CD4-positive, alpha-beta T cell treated with Interleukin-12 subunit alpha and Interleukin-12 subunit beta, for 1 hour (primary cell): ENCODE measurements at regions not wholly inside any gene's neighbourhood (a gene's known extent, or its start where the extent isn't known, plus 50 kb on each side); places are given as distances from the start of the nearest gene placed in this dataset.
"Not testable (repeated sequence)": the region's sequence is repeated elsewhere in the genome, so short reads cannot be mapped to it uniquely, and the experiment has no call there.

ENCODE experiments used
- DNase-seq: peaks from one replicate; pipeline ENCODE4 v3.0.0-alpha.2; 2020

GRCh38 chr7:20466543-20467021 lies 135.9 kb downstream of the ITGB8 start:
- no peak for DNase-seq

GRCh38 chr7:20470082-20470481 lies 139.4 kb downstream of the ITGB8 start:
- DNase-seq = no peak

GRCh38 chr7:20470726-20471125 lies 140.0 kb downstream of the ITGB8 start:
- DNase-seq = no peak

GRCh38 chr7:20474249-20474648 lies 141.2 kb upstream of the ABCB5 start:
- DNase-seq = no peak

GRCh38 chr7:20475756-20476155 lies 139.7 kb upstream of the ABCB5 start:
- no peak for DNase-seq

- DNase-seq = no peak
Observed at GRCh38 chr7:20477067-20477466, 138.4 kb upstream of the ABCB5 start.

- no peak for DNase-seq
Observed at GRCh38 chr7:20479706-20480105, 135.8 kb upstream of the ABCB5 start.

- DNase-seq = no peak
Observed at GRCh38 chr7:20482071-20482470, 133.4 kb upstream of the ABCB5 start.

- DNase-seq = no peak
Observed at GRCh38 chr7:20484356-20484755, 131.1 kb upstream of the ABCB5 start.

GRCh38 chr7:20488850-20489249 lies 126.6 kb upstream of the ABCB5 start:
- DNase-seq = no peak

GRCh38 chr7:20491284-20491683 lies 124.2 kb upstream of the ABCB5 start:
- no peak for DNase-seq

GRCh38 chr7:20494566-20494965 lies 120.9 kb upstream of the ABCB5 start:
- DNase-seq = no peak

- not testable (repeated sequence) for DNase-seq
Observed at GRCh38 chr7:20501473-20501872, 114.0 kb upstream of the ABCB5 start.

GRCh38 chr7:20503278-20503950 lies 112.1 kb upstream of the ABCB5 start:
- DNase-seq = no peak

GRCh38 chr7:20504060-20504459 lies 111.4 kb upstream of the ABCB5 start:
- no peak for DNase-seq

- DNase-seq = no peak
Observed at GRCh38 chr7:20506175-20506574, 109.3 kb upstream of the ABCB5 start.

GRCh38 chr7:20507157-20507556 lies 108.3 kb upstream of the ABCB5 start:
- no peak for DNase-seq

GRCh38 chr7:20508109-20508508 lies 107.4 kb upstream of the ABCB5 start:
- DNase-seq = peak; percentile 1

- DNase-seq = no peak
Observed at GRCh38 chr7:20509892-20510572, 105.4 kb upstream of the ABCB5 start.

GRCh38 chr7:20510573-20510900 lies 104.9 kb upstream of the ABCB5 start:
- DNase-seq = no peak

GRCh38 chr7:20513341-20513740 lies 102.1 kb upstream of the ABCB5 start:
- no peak for DNase-seq

- no peak for DNase-seq
Observed at GRCh38 chr7:20513897-20514296, 101.6 kb upstream of the ABCB5 start.

- DNase-seq = no peak
Observed at GRCh38 chr7:20514364-20514763, 101.1 kb upstream of the ABCB5 start.

GRCh38 chr7:20519645-20520044 lies 95.8 kb upstream of the ABCB5 start:
- DNase-seq = no peak

GRCh38 chr7:20520530-20520929 lies 94.9 kb upstream of the ABCB5 start:
- no peak for DNase-seq
